ENCODE measurements at regions not wholly inside any gene's neighbourhood (a gene's known extent, or its start where the extent isn't known, plus 50 kb on each side); places are given as distances from the start of the nearest gene placed in this dataset.

GRCh38 chr3:28935146-28935545, 345.7 kb upstream of the RBMS3 start:
- H3K27ac ChIP-seq, result no peak overlapping the region
- TF ChIP-seq POLR2AphosphoS5 (IDR thresholded peaks at IDR 0.05) (no peak), POLR2A (IDR thresholded peaks at IDR 0.05) (no peak), EP300 (IDR thresholded peaks at IDR 0.05; ENCODE audit: low read depth) (no peak), CTCF (IDR thresholded peaks at IDR 0.05) (no peak)
- no peak overlapping the region for H3K4me3 ChIP-seq
- no peak for DNase-seq
- in situ Hi-C loops (cut with MboI; ENCODE audit: low pct_ligation_motif_present in 1 of 4, low pct_unique_long_range_greater_than_20kb in 1 of 4, low sequenced_read_pairs in 3 of 4) (no loop called here), intact Hi-C loops (cut with DNase I; ENCODE audit: low total_unique reads) (no loop called here)
- WGBS, 2 donors (ENCODE audit: low coverage in 1 of 2), result 65 to 76% methylated on average over 2 of the region's 2 CpGs
- H3K36me3 ChIP-seq, result no peaks in the 10 kb centered on the region
- H3K9me3 ChIP-seq, result no peaks in the 10 kb centered on the region
- peaks cover 0 to 5% (median 0%) of the 10 kb centered on the region in 4 donors for H3K4me1 ChIP-seq
- H3K27me3 ChIP-seq, result no peaks in the 10 kb centered on the region

GRCh38 chr3:28936154-28936553, 344.7 kb upstream of the RBMS3 start:
- intact Hi-C loops (cut with DNase I; ENCODE audit: low total_unique reads), result no loop called here
- 51 to 60% methylated on average over 2 of the region's 2 CpGs for WGBS, 2 donors (ENCODE audit: low coverage in 1 of 2)
- TF ChIP-seq EP300 (IDR thresholded peaks at IDR 0.05; ENCODE audit: low read depth) (no peak), POLR2AphosphoS5 (IDR thresholded peaks at IDR 0.05) (no peak), POLR2A (IDR thresholded peaks at IDR 0.05) (no peak), CTCF (IDR thresholded peaks at IDR 0.05) (no peak)
- no peak overlapping the region for H3K27ac ChIP-seq
- in situ Hi-C loops (cut with MboI; ENCODE audit: low pct_ligation_motif_present in 1 of 4, low pct_unique_long_range_greater_than_20kb in 1 of 4, low sequenced_read_pairs in 3 of 4), result no loop called here
- DNase-seq, result no peak
- no peak overlapping the region for H3K4me3 ChIP-seq
- no peaks in the 10 kb centered on the region for H3K9me3 ChIP-seq
- no peaks in the 10 kb centered on the region for H3K27me3 ChIP-seq
- no peaks in the 10 kb centered on the region for H3K36me3 ChIP-seq
- H3K4me1 ChIP-seq, result peaks cover 0 to 15% (median 4%) of the 10 kb centered on the region in 4 donors

- H3K9me3 ChIP-seq, result no peaks in the 10 kb centered on the region
- no peaks in the 10 kb centered on the region for H3K27me3 ChIP-seq
- intact Hi-C loops (cut with DNase I; ENCODE audit: low total_unique reads), result no loop called here
- H3K4me3 ChIP-seq, result no peak overlapping the region
- H3K4me1 ChIP-seq, result peaks cover 0 to 21% (median 4%) of the 10 kb centered on the region in 4 donors
- DNase-seq, result no peak
- H3K27ac ChIP-seq, result peak overlapping the region; percentile 5 to 55 (median 33)
- in situ Hi-C loops (cut with MboI; ENCODE audit: low pct_ligation_motif_present in 1 of 4, low pct_unique_long_range_greater_than_20kb in 1 of 4, low sequenced_read_pairs in 3 of 4), result no loop called here
- TF ChIP-seq POLR2A (IDR thresholded peaks at IDR 0.05) (no peak), POLR2AphosphoS5 (IDR thresholded peaks at IDR 0.05) (peak in 1 of 3 donors; percentile 7)
- no peaks in the 10 kb centered on the region for H3K36me3 ChIP-seq
These were observed 340.3 kb upstream of the RBMS3 start for GRCh38 chr3:28940530-28940929.

GRCh38 chr3:28940994-28941393, 339.9 kb upstream of the RBMS3 start:
- H3K27ac ChIP-seq, result peak overlapping the region; percentile 5 to 55 (median 33)
- no peaks in the 10 kb centered on the region for H3K9me3 ChIP-seq
- peaks cover 0 to 21% (median 4%) of the 10 kb centered on the region in 4 donors for H3K4me1 ChIP-seq
- H3K27me3 ChIP-seq, result no peaks in the 10 kb centered on the region
- WGBS, 2 donors (ENCODE audit: low coverage in 1 of 2), result 61 to 71% methylated on average over 1 of the region's 1 CpG
- no peak for DNase-seq
- H3K4me3 ChIP-seq, result no peak overlapping the region
- H3K36me3 ChIP-seq, result no peaks in the 10 kb centered on the region
- intact Hi-C loops (cut with DNase I; ENCODE audit: low total_unique reads) (no loop called here), in situ Hi-C loops (cut with MboI; ENCODE audit: low pct_ligation_motif_present in 1 of 4, low pct_unique_long_range_greater_than_20kb in 1 of 4, low sequenced_read_pairs in 3 of 4) (no loop called here)
- TF ChIP-seq EP300 (IDR thresholded peaks at IDR 0.05; ENCODE audit: low read depth) (no peak), POLR2AphosphoS5 (IDR thresholded peaks at IDR 0.05) (no peak), CTCF (IDR thresholded peaks at IDR 0.05) (no peak), POLR2A (IDR thresholded peaks at IDR 0.05) (no peak)

- no peaks in the 10 kb centered on the region for H3K9me3 ChIP-seq
- no peaks in the 10 kb centered on the region for H3K36me3 ChIP-seq
- in situ Hi-C loops (cut with MboI; ENCODE audit: low pct_ligation_motif_present in 1 of 4, low pct_unique_long_range_greater_than_20kb in 1 of 4, low sequenced_read_pairs in 3 of 4) (no loop called here), intact Hi-C loops (cut with DNase I; ENCODE audit: low total_unique reads) (no loop called here)
- no peak for TF ChIP-seq POLR2A (IDR thresholded peaks at IDR 0.05)
- no peak for TF ChIP-seq CTCF (IDR thresholded peaks at IDR 0.05)
- no peak for TF ChIP-seq POLR2AphosphoS5 (IDR thresholded peaks at IDR 0.05)
- no peak for TF ChIP-seq EP300 (IDR thresholded peaks at IDR 0.05; ENCODE audit: low read depth)
- H3K27me3 ChIP-seq, result no peaks in the 10 kb centered on the region
- H3K4me3 ChIP-seq, result no peak overlapping the region
- no peak for DNase-seq
- H3K4me1 ChIP-seq, result no peaks in the 10 kb centered on the region
- H3K27ac ChIP-seq, result no peak overlapping the region
- WGBS, 2 donors (ENCODE audit: low coverage in 1 of 2), result 48 to 56% methylated on average over 2 of the region's 2 CpGs
These were observed 333.8 kb upstream of the RBMS3 start for GRCh38 chr3:28947061-28947460.

Data from transverse colon (tissue), 4 donors.